Sigmoid colon (tissue), 6 donors: ENCODE measurements at regions not wholly inside any gene's neighbourhood (a gene's known extent, or its start where the extent isn't known, plus 50 kb on each side); places are given as distances from the start of the nearest gene placed in this dataset.

Experiments used
- DNase-seq: peaks from one replicate; pipeline ENCODE4 v3.0.0-alpha.2; 2019
- H3K27ac ChIP-seq, 4 donors: fragments of 200-600 bp; sonication (generic); one replicate each; pipeline ENCODE4 v1.5.1; 2016 to 2019; ENCODE audit warnings: mild to moderate bottlenecking in 1 of 4
- H3K27me3 ChIP-seq, 3 donors: fragments of 200-600 bp; sonication (generic); one replicate each; pipeline ENCODE4 v1.5.1; 2019; ENCODE audit warnings: mild to moderate bottlenecking in 1 of 3
- H3K36me3 ChIP-seq, 4 donors: fragments of 200-600 bp; sonication (generic); one replicate each; pipeline ENCODE4 v1.5.1; 2016 to 2019
- H3K4me1 ChIP-seq, 4 donors: fragments of 200-600 bp; sonication (generic); one replicate each; pipeline ENCODE4 v1.5.1; 2017 to 2019
- H3K4me3 ChIP-seq, 4 donors: fragments of 200-600 bp; sonication (generic); one replicate each; pipeline ENCODE4 v1.5.1; 2017 to 2019; ENCODE audit warnings: mild to moderate bottlenecking in 2 of 4, moderate library complexity in 1 of 4
- H3K9me3 ChIP-seq, 4 donors: fragments of 200-600 bp in 3 of 4; sonication (generic) in 3 of 4; one replicate each; pipeline versions ENCODE4 v1.5.1 to v1.6.1; 2013 to 2019
- EP300 ChIP-seq, 4 donors: sonication (generic); formaldehyde crosslinking; IDR thresholded peaks; one replicate each; pipeline ENCODE4 v1.6.1; 2017; ENCODE audit warnings: antibody characterized with exemption in 4 of 4
- POLR2A ChIP-seq, 2 donors: fragments of 450-650 bp; IDR thresholded peaks; one replicate each; pipeline ENCODE4 v1.6.1; 2016; ENCODE audit warnings: antibody characterized with exemption in 2 of 2, mild to moderate bottlenecking in 2 of 2, moderate library complexity in 2 of 2
- POLR2AphosphoS5 ChIP-seq, 4 donors: sonication (generic); formaldehyde crosslinking; IDR thresholded peaks; one replicate each; pipeline ENCODE4 v1.6.1; 2017; ENCODE audit warnings: antibody characterized with exemption in 4 of 4
- WGBS, 2 donors: extraction: QIAGEN DNeasy Blood & Tissue Kit; methylation state at CpG; one replicate each; pipeline ENCODE4 v1.1.7; 2013; 5-methylcytosine and 5-hydroxymethylcytosine counted together
- intact Hi-C: fragments of 100-400 bp; cut with DNase I; formaldehyde crosslinking; loops from one replicate; pipeline ENCODE4 v1.15.1; 2023
- TF ChIP-seq, protein P1 (sequence below), 4 experiments: fragments of 450-650 bp in 3 of 4; fragments of 200-600 bp in 1 of 4; IDR thresholded peaks; one replicate each; pipeline ENCODE4 v1.5.1; 2016 to 2019; ENCODE audit warnings: antibody characterized with exemption in 4 of 4, mild to moderate bottlenecking in 3 of 4, moderate library complexity in 2 of 4
- donor health status: healthy with polysubstance abuse.
- donor health status: healthy.

DNA sequence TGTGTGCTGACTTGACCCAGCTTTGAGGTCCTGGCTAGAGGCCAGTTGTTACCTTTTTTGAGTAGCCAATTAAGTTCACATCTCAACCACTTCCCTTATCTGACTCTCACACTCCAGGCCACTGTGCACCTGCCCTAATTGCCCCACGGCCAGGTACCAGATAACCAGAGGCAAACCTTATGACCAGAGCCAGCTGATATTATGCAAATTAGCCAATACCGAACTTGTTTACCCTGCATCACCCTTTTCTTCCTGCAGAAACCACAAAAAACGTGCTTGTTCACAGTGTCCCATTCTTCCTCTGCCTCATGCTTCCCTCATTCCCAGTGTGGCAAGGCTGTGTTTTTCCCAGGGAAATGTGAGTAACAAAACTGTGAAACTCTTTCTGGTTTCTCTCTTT, 89.3 kb downstream of the HTR1B start:
- WGBS, 2 donors: 17 to 46% methylated on average over 3 of the region's 3 CpGs
- no peak for DNase-seq
- Histone ChIP-seq H3K9me3 (no peaks in the 10 kb centered on the region), H3K27ac (no peak overlapping the region), H3K27me3 (no peaks in the 10 kb centered on the region), H3K4me1 (no peaks in the 10 kb centered on the region), H3K36me3 (no peaks in the 10 kb centered on the region), H3K4me3 (no peak overlapping the region)
- no peak for TF ChIP-seq EP300 (IDR thresholded peaks at IDR 0.05)
- TF ChIP-seq, protein P1, sequence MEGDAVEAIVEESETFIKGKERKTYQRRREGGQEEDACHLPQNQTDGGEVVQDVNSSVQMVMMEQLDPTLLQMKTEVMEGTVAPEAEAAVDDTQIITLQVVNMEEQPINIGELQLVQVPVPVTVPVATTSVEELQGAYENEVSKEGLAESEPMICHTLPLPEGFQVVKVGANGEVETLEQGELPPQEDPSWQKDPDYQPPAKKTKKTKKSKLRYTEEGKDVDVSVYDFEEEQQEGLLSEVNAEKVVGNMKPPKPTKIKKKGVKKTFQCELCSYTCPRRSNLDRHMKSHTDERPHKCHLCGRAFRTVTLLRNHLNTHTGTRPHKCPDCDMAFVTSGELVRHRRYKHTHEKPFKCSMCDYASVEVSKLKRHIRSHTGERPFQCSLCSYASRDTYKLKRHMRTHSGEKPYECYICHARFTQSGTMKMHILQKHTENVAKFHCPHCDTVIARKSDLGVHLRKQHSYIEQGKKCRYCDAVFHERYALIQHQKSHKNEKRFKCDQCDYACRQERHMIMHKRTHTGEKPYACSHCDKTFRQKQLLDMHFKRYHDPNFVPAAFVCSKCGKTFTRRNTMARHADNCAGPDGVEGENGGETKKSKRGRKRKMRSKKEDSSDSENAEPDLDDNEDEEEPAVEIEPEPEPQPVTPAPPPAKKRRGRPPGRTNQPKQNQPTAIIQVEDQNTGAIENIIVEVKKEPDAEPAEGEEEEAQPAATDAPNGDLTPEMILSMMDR (IDR thresholded peaks at IDR 0.05): no peak
- TF ChIP-seq POLR2A (IDR thresholded peaks at IDR 0.05): no peak
- intact Hi-C loops: no loop called here

DNA sequence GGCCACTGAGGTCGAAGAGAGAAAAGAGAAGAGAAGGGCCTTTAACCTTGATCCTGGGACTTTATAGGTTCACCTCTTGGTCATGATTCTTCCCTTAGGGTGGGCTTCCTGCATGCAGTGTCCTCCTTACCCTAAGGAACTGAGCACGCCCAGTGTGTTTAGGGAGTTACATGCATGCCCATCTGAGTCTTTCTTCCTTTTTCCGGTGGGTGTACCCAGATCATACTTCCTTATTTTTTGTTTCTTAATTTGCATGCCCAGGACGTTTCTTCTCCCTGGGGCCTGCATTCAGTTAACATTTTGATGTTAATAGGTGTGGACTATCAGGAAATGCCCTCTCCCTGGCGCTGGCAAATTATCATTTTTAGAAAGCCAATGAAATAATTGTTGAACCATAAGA, 91.5 kb downstream of the HTR1B start:
- no peak overlapping the region for H3K4me3 ChIP-seq
- H3K27me3 ChIP-seq: no peaks in the 10 kb centered on the region
- H3K36me3 ChIP-seq: no peaks in the 10 kb centered on the region
- intact Hi-C loops: no loop called here
- H3K9me3 ChIP-seq: no peaks in the 10 kb centered on the region
- TF ChIP-seq EP300 (IDR thresholded peaks at IDR 0.05) (no peak), POLR2A (IDR thresholded peaks at IDR 0.05) (no peak), POLR2AphosphoS5 (IDR thresholded peaks at IDR 0.05) (no peak)
- TF ChIP-seq, protein P1 (IDR thresholded peaks at IDR 0.05): no peak
- no peaks in the 10 kb centered on the region for H3K4me1 ChIP-seq
- WGBS, 2 donors: 62 to 68% methylated on average over 5 of the region's 5 CpGs
- no peak for DNase-seq
- no peak overlapping the region for H3K27ac ChIP-seq

DNA sequence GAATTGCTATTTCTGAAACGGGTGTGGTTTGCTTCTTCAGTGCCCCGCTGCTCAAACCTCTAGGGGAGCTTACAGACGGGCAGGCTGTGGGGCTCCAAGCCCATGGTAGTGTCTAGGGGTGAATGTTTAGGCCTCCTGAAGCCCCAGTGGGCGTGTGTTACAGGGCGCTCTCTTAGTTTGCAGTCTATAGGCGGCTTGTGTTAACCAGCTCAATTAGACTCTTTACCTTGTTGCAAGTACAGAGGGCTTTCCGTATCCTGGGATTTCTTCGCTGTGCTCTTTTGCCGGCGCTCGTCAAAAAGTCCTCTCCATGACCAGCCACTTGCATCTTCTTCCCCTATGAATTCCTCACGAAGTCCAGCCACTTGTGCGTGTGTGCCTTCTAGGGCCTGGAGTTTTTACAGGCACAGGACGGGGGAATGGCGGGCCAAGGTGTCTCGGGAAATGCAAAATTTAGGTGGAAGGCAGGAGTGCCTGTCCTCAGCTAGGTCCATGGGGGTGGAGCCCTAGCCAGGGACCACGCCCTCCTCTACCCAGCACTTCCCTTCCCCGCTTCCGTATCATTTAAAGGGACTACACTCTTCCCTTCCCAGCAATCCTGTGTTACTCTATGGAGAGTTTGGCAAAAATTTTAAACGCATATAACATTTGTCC, 94.5 kb downstream of the HTR1B start:
- no peak for DNase-seq
- TF ChIP-seq, protein P1 (IDR thresholded peaks at IDR 0.05): no peak
- TF ChIP-seq EP300 (IDR thresholded peaks at IDR 0.05): no peak
- no peak for TF ChIP-seq POLR2AphosphoS5 (IDR thresholded peaks at IDR 0.05)
- no peak for TF ChIP-seq POLR2A (IDR thresholded peaks at IDR 0.05)
- WGBS, 2 donors: 30 to 34% methylated on average over 20 of the region's 20 CpGs
- H3K4me1 ChIP-seq: no peaks in the 10 kb centered on the region
- H3K9me3 ChIP-seq: no peaks in the 10 kb centered on the region
- H3K4me3 ChIP-seq: peak overlapping the region in 3 of 4 donors; percentile 29 to 39 (median 35)
- intact Hi-C loops: no loop called here
- peak overlapping the region in 1 of 4 donors; percentile 18 for H3K27ac ChIP-seq
- H3K27me3 ChIP-seq: no peaks in the 10 kb centered on the region
- no peaks in the 10 kb centered on the region for H3K36me3 ChIP-seq

DNA sequence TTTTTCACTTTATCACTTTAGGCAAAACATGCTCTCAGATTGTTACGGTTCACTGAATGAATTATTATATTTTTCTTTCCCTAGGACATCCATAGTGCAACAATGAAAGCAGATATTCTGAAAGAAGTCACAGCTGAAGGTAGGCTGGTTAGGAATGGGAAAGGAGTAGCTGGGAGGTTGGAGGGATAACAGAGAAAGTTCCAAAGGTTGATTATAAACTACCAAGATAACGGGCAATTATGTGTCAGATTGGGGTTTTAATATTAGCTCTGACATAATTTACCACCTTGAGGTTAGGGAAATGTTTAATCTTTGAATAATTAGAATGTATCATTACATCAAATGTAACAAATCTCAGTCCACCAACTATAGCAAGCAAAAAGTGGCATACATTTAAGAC, 96.5 kb downstream of the HTR1B start:
- no peaks in the 10 kb centered on the region for H3K4me1 ChIP-seq
- H3K27me3 ChIP-seq: no peaks in the 10 kb centered on the region
- H3K27ac ChIP-seq: no peak overlapping the region
- no peak overlapping the region for H3K4me3 ChIP-seq
- WGBS, 2 donors: 78 to 85% methylated on average over 2 of the region's 2 CpGs
- no peaks in the 10 kb centered on the region for H3K36me3 ChIP-seq
- no peak for DNase-seq
- TF ChIP-seq EP300 (IDR thresholded peaks at IDR 0.05) (no peak), POLR2AphosphoS5 (IDR thresholded peaks at IDR 0.05) (no peak), POLR2A (IDR thresholded peaks at IDR 0.05) (no peak)
- TF ChIP-seq, protein P1 (IDR thresholded peaks at IDR 0.05): no peak
- peaks cover 0 to 3% (median 0%) of the 10 kb centered on the region in 4 donors for H3K9me3 ChIP-seq
- intact Hi-C loops: no loop called here

DNA sequence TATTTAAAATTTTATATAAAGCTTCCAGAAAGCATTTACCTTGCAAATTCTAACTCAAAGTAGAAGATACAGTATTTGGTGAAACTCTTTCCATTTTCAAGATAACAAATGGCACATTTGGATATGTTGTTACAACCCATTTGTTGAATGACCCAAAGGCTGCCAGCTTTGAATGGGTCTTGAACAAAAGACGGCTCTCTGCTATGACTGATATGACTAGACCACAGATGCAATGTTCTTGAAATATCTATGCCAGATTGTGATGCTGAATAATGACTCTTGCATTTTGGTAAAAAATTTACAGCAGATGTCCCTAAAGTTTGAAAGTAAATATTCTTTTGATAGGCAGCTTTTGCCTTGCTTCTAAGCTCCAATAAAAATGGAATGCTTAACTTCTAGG, 99.6 kb downstream of the HTR1B start:
- 92 to 94% methylated on average over 1 of the region's 1 CpG for WGBS, 2 donors
- intact Hi-C loops: no loop called here
- Histone ChIP-seq H3K36me3 (no peaks in the 10 kb centered on the region), H3K27me3 (no peaks in the 10 kb centered on the region), H3K4me3 (no peak overlapping the region), H3K4me1 (no peaks in the 10 kb centered on the region), H3K27ac (no peak overlapping the region), H3K9me3 (peaks cover 0 to 7% (median 0%) of the 10 kb centered on the region in 4 donors)
- TF ChIP-seq POLR2AphosphoS5 (IDR thresholded peaks at IDR 0.05) (no peak), POLR2A (IDR thresholded peaks at IDR 0.05) (no peak), EP300 (IDR thresholded peaks at IDR 0.05) (no peak)
- TF ChIP-seq, protein P1 (IDR thresholded peaks at IDR 0.05): no peak
- DNase-seq: no peak
